ENCODE measurements at regions not wholly inside any gene's neighbourhood (a gene's known extent, or its start where the extent isn't known, plus 50 kb on each side); places are given as distances from the start of the nearest gene placed in this dataset.

DNA sequence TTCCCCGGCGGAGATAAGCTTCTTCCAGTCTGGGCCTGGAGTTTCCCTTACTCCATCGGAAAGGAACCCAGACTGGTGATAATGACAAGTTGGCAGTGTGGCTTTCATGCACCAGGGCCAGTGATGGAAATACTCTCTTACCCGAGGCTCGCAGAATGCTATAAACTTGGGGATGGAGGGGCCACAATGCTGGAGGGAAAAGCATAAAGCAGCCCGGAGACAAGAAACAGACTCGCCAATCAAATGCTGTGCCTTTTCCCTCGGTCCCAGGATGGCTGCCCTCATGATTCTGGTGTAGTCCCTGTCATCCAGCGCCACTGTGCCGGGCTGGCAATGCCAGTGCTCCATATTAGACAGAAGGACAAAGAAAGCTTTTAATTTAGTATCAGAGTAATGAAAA, 325.6 kb downstream of the THBS2 start:
- Histone ChIP-seq H3K4me1 (ENCODE audit: control insufficient read depth in 2 of 3, insufficient read depth in 2 of 3, low read depth in 1 of 3, low read length in 3 of 3) (peaks cover 0 to 2% (median 0%) of the 10 kb centered on the region in 3 donors), H3K36me3 (ENCODE audit: control insufficient read depth in 2 of 3, insufficient read depth in 3 of 3, low read length in 3 of 3) (no peaks in the 10 kb centered on the region), H3K4me3 (ENCODE audit: low read length in 3 of 3) (no peak overlapping the region), H3K27me3 (ENCODE audit: control insufficient read depth, insufficient read depth, low read length) (no peaks in the 10 kb centered on the region), H3K27ac (ENCODE audit: low read depth in 2 of 2, low read length in 2 of 2) (no peak overlapping the region), H3K9ac (ENCODE audit: low read length in 3 of 3) (no peak overlapping the region), H3K9me3 (ENCODE audit: control insufficient read depth in 2 of 3, insufficient read depth in 1 of 3, low read length in 3 of 3) (no peaks in the 10 kb centered on the region)
- peak in 1 of 5 donors; percentile 13 for DNase-seq
- intact Hi-C loops (cut with DNase I), result no loop called here
- TF ChIP-seq CTCF (IDR thresholded peaks at IDR 0.05; ENCODE audit: borderline replicate concordance, extremely low read depth, insufficient read depth), result no peak
- FAIRE-seq, result no peak

GRCh38 chr6:168927026-168927425, 326.6 kb downstream of the THBS2 start:
- peaks cover 0 to 2% (median 0%) of the 10 kb centered on the region in 3 donors for H3K4me1 ChIP-seq (ENCODE audit: control insufficient read depth in 2 of 3, insufficient read depth in 2 of 3, low read depth in 1 of 3, low read length in 3 of 3)
- H3K4me3 ChIP-seq (ENCODE audit: low read length in 3 of 3), result no peak overlapping the region
- DNase-seq (peak in 1 of 5 donors; percentile 5), FAIRE-seq (no peak)
- H3K9ac ChIP-seq (ENCODE audit: low read length in 3 of 3), result no peak overlapping the region
- no peaks in the 10 kb centered on the region for H3K36me3 ChIP-seq (ENCODE audit: control insufficient read depth in 2 of 3, insufficient read depth in 3 of 3, low read length in 3 of 3)
- H3K9me3 ChIP-seq (ENCODE audit: control insufficient read depth in 2 of 3, insufficient read depth in 1 of 3, low read length in 3 of 3), result no peaks in the 10 kb centered on the region
- TF ChIP-seq CTCF (IDR thresholded peaks at IDR 0.05; ENCODE audit: borderline replicate concordance, extremely low read depth, insufficient read depth), result no peak
- no peaks in the 10 kb centered on the region for H3K27me3 ChIP-seq (ENCODE audit: control insufficient read depth, insufficient read depth, low read length)
- intact Hi-C loops (cut with DNase I), result no loop called here
- no peak overlapping the region for H3K27ac ChIP-seq (ENCODE audit: low read depth in 2 of 2, low read length in 2 of 2)

DNA sequence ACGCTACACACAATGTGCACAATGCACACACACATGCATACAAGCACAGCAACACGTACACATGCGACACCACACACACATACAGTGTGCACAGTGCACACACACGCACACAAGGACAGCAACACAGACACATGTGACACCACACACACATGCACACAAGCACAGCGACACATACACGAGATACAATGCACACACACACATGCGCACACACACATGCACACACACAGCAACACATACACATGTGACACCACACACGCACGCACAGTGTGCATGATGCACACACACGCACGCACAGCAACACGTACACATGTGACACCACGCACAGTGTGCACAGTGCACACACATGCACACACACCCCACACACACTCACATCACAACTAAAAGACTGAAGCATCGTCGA, 327.3 kb downstream of the THBS2 start:
- H3K9ac ChIP-seq (ENCODE audit: low read length in 3 of 3), result no peak overlapping the region
- DNase-seq (peak in 1 of 5 donors; percentile 4), FAIRE-seq (no peak)
- H3K4me3 ChIP-seq (ENCODE audit: low read length in 3 of 3), result no peak overlapping the region
- intact Hi-C loops (cut with DNase I), result no loop called here
- no peaks in the 10 kb centered on the region for H3K36me3 ChIP-seq (ENCODE audit: control insufficient read depth in 2 of 3, insufficient read depth in 3 of 3, low read length in 3 of 3)
- no peak for TF ChIP-seq CTCF (IDR thresholded peaks at IDR 0.05; ENCODE audit: borderline replicate concordance, extremely low read depth, insufficient read depth)
- no peaks in the 10 kb centered on the region for H3K27me3 ChIP-seq (ENCODE audit: control insufficient read depth, insufficient read depth, low read length)
- H3K27ac ChIP-seq (ENCODE audit: low read depth in 2 of 2, low read length in 2 of 2), result no peak overlapping the region
- peaks cover 0 to 2% (median 0%) of the 10 kb centered on the region in 3 donors for H3K4me1 ChIP-seq (ENCODE audit: control insufficient read depth in 2 of 3, insufficient read depth in 2 of 3, low read depth in 1 of 3, low read length in 3 of 3)
- H3K9me3 ChIP-seq (ENCODE audit: control insufficient read depth in 2 of 3, insufficient read depth in 1 of 3, low read length in 3 of 3), result no peaks in the 10 kb centered on the region

DNA sequence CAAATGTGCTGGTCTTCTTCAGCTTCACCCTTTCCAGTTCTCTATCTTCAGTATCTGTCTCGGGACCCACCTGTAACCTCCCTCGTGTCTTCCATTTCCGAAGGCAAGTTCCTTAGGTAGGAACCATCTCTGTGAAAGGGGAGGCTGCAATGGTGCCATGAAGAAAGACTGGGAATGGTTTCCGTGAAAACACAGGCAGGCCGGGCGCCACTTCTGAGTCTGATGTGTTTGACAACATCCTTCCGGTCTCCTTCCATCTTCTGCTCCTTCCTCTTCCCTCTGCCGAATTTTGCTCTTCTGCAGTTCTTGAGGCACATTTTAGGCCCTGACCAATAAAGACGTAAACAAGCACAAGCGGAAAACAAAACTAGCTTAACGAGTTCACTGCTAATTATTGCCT, 328.0 kb downstream of the THBS2 start:
- H3K9ac ChIP-seq (ENCODE audit: low read length in 3 of 3), result no peak overlapping the region
- peaks cover 0 to 2% (median 0%) of the 10 kb centered on the region in 3 donors for H3K4me1 ChIP-seq (ENCODE audit: control insufficient read depth in 2 of 3, insufficient read depth in 2 of 3, low read depth in 1 of 3, low read length in 3 of 3)
- FAIRE-seq (no peak), DNase-seq (peak in 1 of 5 donors; percentile 13)
- H3K36me3 ChIP-seq (ENCODE audit: control insufficient read depth in 2 of 3, insufficient read depth in 3 of 3, low read length in 3 of 3), result no peaks in the 10 kb centered on the region
- no peak overlapping the region for H3K27ac ChIP-seq (ENCODE audit: low read depth in 2 of 2, low read length in 2 of 2)
- no peaks in the 10 kb centered on the region for H3K9me3 ChIP-seq (ENCODE audit: control insufficient read depth in 2 of 3, insufficient read depth in 1 of 3, low read length in 3 of 3)
- intact Hi-C loops (cut with DNase I), result no loop called here
- no peak overlapping the region for H3K4me3 ChIP-seq (ENCODE audit: low read length in 3 of 3)
- no peaks in the 10 kb centered on the region for H3K27me3 ChIP-seq (ENCODE audit: control insufficient read depth, insufficient read depth, low read length)
- TF ChIP-seq CTCF (IDR thresholded peaks at IDR 0.05; ENCODE audit: borderline replicate concordance, extremely low read depth, insufficient read depth), result no peak
